GM21360 (cell line): ENCODE measurements at regions not wholly inside any gene's neighbourhood (a gene's known extent, or its start where the extent isn't known, plus 50 kb on each side); places are given as distances from the start of the nearest gene placed in this dataset.

ENCODE experiments used
- ATAC-seq: cut with Tn5 transposase; IDR thresholded peaks from one replicate; pipeline ENCODE4 v1.9.1; 2021; ENCODE audit warnings: mild to moderate bottlenecking, moderate library complexity; ENCODE audit not compliant: unreplicated experiment

DNA sequence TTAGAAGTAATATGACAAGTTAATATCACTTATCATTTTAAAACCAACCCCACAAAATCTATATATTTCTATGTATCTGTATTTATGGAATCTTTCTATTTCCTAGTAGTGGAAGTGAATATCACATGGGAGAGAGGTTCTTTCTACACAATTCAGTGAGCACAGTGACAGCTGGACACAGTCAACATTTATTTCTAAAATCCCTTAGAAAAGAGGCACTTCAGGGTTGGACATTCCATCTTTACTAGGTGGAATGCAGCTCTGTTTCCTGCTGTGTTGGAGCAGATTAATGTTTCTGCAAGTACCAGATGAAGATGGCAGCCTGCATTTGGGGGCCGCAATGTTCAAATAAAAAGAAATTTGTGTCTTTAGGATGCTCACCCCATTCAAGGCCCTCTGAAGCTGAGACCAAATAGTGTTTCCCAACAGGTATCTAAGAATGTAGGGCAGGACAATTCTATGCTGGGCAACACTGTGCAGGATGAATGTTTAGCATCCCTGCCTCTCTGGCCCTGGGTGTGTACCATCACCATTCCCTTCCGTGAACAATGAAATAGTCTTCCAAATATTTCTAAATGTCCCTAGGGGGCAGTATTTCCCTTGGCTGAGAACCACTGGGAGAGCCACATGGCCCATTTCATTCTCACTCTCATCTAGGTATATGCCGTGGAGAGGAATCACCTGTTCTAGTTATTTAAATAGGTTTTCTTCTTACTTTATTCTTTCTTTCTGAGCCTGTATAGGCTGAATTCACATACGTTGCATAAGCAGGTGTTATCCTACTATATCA is 394.8 kb downstream of the PRDM2 start:
- no peak for ATAC-seq

- no peak for ATAC-seq
Observed at GRCh38 chr1:14098294-14098913, 398.4 kb downstream of the PRDM2 start.

DNA sequence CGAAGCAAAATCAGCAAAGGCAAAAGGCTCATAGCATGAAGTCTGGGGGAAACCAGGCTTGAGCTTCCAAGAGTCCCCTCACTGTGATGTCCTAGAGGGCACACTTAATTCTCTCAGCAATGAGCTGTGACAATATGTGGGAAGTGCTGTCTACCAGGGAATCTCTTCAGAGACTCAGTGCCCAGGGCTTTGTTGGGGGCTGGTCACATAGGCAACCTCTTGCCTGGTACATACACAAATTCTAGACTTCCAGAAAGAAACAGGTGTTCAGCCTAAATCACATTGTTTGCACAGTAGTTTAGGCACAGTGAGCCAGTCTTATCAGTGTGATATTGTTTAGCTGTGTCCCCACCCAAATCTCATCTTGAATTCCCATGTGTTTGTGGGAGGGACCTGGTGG is 400.5 kb downstream of the PRDM2 start:
- ATAC-seq: no peak

GRCh38 chr1:14100919-14101318 is 400.9 kb downstream of the PRDM2 start:
- no peak for ATAC-seq

- ATAC-seq: no peak
Observed at GRCh38 chr1:14102180-14102579, 402.2 kb downstream of the PRDM2 start.

GRCh38 chr1:14103878-14104430 is 404.0 kb downstream of the PRDM2 start:
- no peak for ATAC-seq

DNA sequence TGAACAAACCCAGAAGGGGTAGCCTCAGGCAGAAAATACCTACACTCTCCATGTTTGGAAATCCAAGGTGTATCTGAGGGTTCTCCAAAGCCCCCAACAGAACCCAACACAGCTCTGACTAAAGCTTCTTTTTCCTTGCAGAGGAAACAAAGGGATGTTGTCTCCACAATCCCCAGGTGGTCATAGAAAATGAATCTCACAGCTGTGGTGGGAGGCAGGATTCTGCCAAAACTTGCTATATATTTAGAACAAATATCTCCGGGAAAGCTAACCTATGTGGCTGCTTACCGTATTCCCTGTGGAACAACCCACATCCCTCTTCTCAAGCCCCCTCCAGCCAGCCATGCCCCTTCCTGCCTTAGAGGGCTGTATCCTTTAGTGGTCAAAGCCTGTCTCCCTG is 406.1 kb downstream of the PRDM2 start:
- ATAC-seq: no peak

DNA sequence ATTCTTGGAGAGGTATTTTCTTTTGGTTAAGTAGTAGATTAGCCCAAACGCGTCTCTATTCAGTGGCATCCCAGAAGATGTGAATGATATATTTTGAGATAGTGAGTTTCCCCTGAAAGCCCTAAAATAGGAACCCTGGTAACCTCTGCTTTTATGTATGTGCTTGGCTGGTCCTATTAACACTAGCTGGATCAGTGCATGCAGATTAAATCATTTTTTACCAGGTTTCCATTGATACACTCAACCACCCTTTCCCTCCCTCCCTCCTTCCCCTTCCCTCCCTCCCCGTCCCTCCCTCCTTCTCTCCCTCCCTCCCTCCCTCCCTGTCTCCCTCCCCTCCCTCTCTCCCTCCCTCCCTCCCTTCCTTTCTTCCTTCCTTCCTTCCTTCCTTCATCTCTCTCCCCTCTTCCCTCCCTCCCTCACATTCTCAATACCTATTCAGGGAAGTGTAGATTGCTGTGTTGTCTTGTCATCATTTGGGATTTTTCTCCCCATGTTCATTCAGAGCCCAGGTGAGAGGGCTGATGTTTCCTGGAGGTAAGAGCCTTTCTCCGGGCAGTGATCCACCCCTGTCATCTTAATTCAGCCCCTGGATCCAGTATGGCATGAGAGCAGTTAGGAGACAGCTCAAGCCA is 406.8 kb downstream of the PRDM2 start:
- no peak for ATAC-seq

DNA sequence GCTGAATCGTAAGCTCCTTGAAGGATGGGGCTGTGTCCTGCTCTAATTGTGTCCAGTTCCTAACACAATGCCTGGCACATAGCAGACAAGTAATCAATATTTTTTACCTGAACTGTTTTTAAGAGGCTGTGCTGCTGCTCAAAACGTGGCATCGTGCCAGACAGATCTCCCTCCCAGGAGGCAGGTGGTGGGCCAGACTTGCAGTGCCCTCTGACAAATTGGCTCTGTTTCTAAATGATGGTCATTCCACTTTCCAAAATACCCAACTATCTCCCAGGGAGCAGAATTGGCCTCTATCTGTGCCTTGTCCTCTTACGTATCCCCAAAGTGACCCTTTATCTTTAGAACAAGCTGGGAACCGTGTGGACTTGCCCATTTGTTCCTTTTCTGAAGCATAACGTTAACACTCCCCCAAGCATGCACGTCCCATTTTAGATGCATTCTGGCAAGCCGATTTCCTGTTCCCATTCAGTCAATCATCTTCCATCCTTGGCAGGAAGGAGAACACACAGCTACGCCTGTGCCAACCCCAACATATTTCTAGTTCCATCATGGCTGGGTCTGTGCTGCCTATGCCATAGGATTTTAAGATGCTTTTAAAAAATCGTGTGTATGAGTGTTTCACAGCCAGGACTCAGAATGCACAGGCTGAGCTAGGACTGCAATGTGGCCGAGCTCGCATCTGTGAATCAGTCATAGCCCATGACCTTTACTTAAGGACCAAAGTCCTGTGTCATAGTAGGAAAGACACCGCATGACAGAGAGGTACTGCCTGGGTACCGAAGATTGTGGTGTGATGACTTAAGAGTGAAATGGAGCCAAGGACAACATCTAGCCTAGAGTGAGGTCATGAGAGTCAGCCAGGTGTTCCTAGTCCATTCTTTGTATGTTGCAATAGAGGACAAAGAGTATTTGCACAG is 408.6 kb downstream of the PRDM2 start:
- ATAC-seq: no peak

DNA sequence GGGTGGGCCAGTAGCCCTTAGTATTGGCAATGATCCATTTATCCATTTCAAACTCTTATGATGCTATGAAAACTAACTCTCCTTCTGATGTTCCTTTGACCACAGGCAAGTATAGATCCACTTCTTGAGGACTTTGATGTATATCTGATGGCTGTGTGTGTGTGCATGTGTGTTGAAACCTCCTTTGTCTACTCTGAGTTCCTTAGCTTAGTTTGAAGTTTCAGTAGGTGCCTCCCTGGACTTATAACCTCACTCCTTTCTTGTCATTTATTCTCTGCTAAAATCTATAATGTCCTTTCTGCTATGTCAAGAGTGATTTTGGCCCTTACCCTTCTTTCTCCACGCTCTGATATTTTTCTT is 409.3 kb downstream of the PRDM2 start:
- ATAC-seq: no peak

- no peak for ATAC-seq
Observed at GRCh38 chr1:14110040-14110439, 410.1 kb downstream of the PRDM2 start.

DNA sequence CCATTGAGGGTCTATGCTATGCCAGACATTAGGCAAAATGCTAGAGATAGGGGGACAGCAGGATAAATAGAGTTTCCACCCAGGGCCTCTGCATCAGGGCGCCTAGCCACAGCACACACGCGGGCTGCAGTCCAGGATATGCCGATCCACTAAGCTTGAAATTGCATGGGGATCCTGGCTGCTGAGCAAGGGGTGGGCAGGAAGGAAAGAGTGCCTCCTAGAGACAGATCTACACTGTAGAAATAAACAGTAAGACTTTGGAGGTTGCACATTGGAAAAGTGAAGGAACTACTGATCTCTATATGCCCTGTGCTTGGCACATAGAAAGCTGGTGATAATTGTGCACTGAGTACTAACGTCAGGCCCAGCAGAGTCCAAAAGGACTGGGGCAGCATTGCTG is 411.1 kb downstream of the PRDM2 start:
- ATAC-seq: no peak

- no peak for ATAC-seq
Observed at GRCh38 chr1:14112613-14113012, 412.6 kb downstream of the PRDM2 start.

GRCh38 chr1:14113271-14113670 is 413.3 kb downstream of the PRDM2 start:
- ATAC-seq: no peak

- no peak for ATAC-seq
Observed at GRCh38 chr1:14113841-14114567, 414.0 kb downstream of the PRDM2 start.

GRCh38 chr1:14115976-14116375 is 416.0 kb downstream of the PRDM2 start:
- ATAC-seq: no peak

GRCh38 chr1:14117700-14118099 is 417.7 kb downstream of the PRDM2 start:
- no peak for ATAC-seq

- ATAC-seq: no peak
Observed at GRCh38 chr1:14118691-14119485, 418.9 kb downstream of the PRDM2 start.

GRCh38 chr1:14120895-14121294 is 420.9 kb downstream of the PRDM2 start:
- no peak for ATAC-seq
